IMR-90 (cell line): ENCODE measurements at regions not wholly inside any gene's neighbourhood (a gene's known extent, or its start where the extent isn't known, plus 50 kb on each side); places are given as distances from the start of the nearest gene placed in this dataset.

Experiments
- ATAC-seq: fragments of 200-7000 bp; cut with Tn5 transposase; 2 replicates; pipeline ENCODE4 v1.9.1; 2020; ENCODE audit warnings: low read depth, mild to moderate bottlenecking, moderate library complexity
- BruUV-seq: library from RNA; stranded (reverse); fragments of 400-500 nt; replicated peaks from 2 replicates; lab custom pipeline; 2021; lab: Mats Ljungman, UMichigan
- CTCF ChIA-PET: fragments of 300-600 bp; formaldehyde crosslinking; extraction: SDS; loops from one replicate; lab custom pipeline; 2021; ENCODE audit warnings: antibody characterized with exemption; lab: Yijun Ruan, JAX
- POLR2A ChIA-PET: fragments of 300-600 bp; sonication (Branson Sonifier 250); formaldehyde crosslinking; loops from one replicate; lab custom pipeline; 2022; ENCODE audit warnings: antibody characterized with exemption; ENCODE audit not compliant: unreplicated experiment; lab: Charles Lee
- DNase-seq: peaks from one replicate; pipeline ENCODE4 v3.0.0; 2013
- H2AFZ ChIP-seq: replicated peaks from 2 replicates; pipeline ENCODE3; 2013; ENCODE audit warnings: low read length, mild to moderate bottlenecking; ENCODE audit not compliant: poor library complexity
- H2AK5ac ChIP-seq: 2 replicates; pipeline ENCODE4 v1.6.1; 2013; ENCODE audit warnings: low read depth, low read length, inconsistent platforms
- H2AK9ac ChIP-seq: replicated peaks from 2 replicates; pipeline ENCODE3; 2013; ENCODE audit warnings: mild to moderate bottlenecking, low read depth, low read length, moderate library complexity; ENCODE audit not compliant: poor library complexity
- H2BK120ac ChIP-seq: 2 replicates; pipeline ENCODE4 v1.6.1; 2013; ENCODE audit warnings: low read depth, low read length, inconsistent platforms
- H2BK15ac ChIP-seq: 3 replicates; pipeline ENCODE4 v1.6.1; 2013; ENCODE audit warnings: low read depth, low read length, inconsistent platforms
- H2BK20ac ChIP-seq: 2 replicates; pipeline ENCODE4 v1.6.1; 2013; ENCODE audit warnings: low read depth, mild to moderate bottlenecking, inconsistent platforms, low read length, moderate library complexity
- H2BK5ac ChIP-seq: 2 replicates; pipeline ENCODE4 v1.6.1; 2013; ENCODE audit warnings: mild to moderate bottlenecking, low read depth, low read length, inconsistent platforms; ENCODE audit not compliant: poor library complexity, severe bottlenecking
- H3K14ac ChIP-seq: replicated peaks from 2 replicates; pipeline ENCODE4 v1.6.1; 2013; ENCODE audit warnings: low read depth, low read length, inconsistent platforms
- H3K18ac ChIP-seq: 2 replicates; pipeline ENCODE4 v1.6.1; 2013; ENCODE audit warnings: low read depth, low read length, control low read depth
- H3K23ac ChIP-seq: 2 replicates; pipeline ENCODE4 v1.6.1; 2013; ENCODE audit warnings: low read depth, low read length, inconsistent platforms
- H3K27ac ChIP-seq: 2 replicates; pipeline ENCODE4 v1.5.1; 2013; ENCODE audit warnings: mild to moderate bottlenecking, control low read depth, low read length; ENCODE audit not compliant: insufficient read depth
- H3K27me3 ChIP-seq: 2 replicates; pipeline ENCODE4 v1.6.1; 2013; ENCODE audit warnings: low read length; ENCODE audit not compliant: control insufficient read depth, insufficient read depth
- H3K36me3 ChIP-seq: 2 replicates; pipeline ENCODE4 v1.6.1; 2013; ENCODE audit warnings: low read length, mixed read lengths; ENCODE audit not compliant: control insufficient read depth, insufficient read depth
- H3K4ac ChIP-seq: 2 replicates; pipeline ENCODE4 v1.6.1; 2013; ENCODE audit warnings: low read depth, low read length, inconsistent platforms
- H3K4me1 ChIP-seq: 2 replicates; pipeline ENCODE4 v1.6.1; 2013; ENCODE audit warnings: low read length, mixed read lengths; ENCODE audit not compliant: control insufficient read depth, insufficient read depth
- H3K4me2 ChIP-seq: 2 replicates; pipeline ENCODE4 v1.6.1; 2013; ENCODE audit warnings: low read depth, mild to moderate bottlenecking, control low read depth, low read length, moderate library complexity
- H3K4me3 ChIP-seq: 2 replicates; pipeline ENCODE4 v1.5.1; 2013; ENCODE audit warnings: low read depth, mild to moderate bottlenecking, control low read depth, low read length, moderate library complexity; ENCODE audit not compliant: insufficient read depth
- H3K56ac ChIP-seq: 2 replicates; pipeline ENCODE4 v1.6.1; 2013; ENCODE audit warnings: low read length, inconsistent platforms; ENCODE audit not compliant: insufficient read depth; ENCODE audit errors: extremely low read depth
- H3K79me1 ChIP-seq, 2 experiments: 2 replicates each; pipeline ENCODE4 v1.6.1; 2013; ENCODE audit warnings: low read length in 2 of 2, inconsistent platforms in 1 of 2, low read depth in 1 of 2
- H3K9ac ChIP-seq: 2 replicates; pipeline ENCODE4 v1.6.1; 2013; ENCODE audit warnings: low read depth, low read length, control low read depth
- H3K9me1 ChIP-seq: 2 replicates; pipeline ENCODE4 v1.6.1; 2013; ENCODE audit warnings: low read length, inconsistent platforms; ENCODE audit not compliant: insufficient read depth
- H3K9me3 ChIP-seq: 2 replicates; pipeline ENCODE4 v1.6.1; 2013; ENCODE audit warnings: low read length; ENCODE audit not compliant: control insufficient read depth, insufficient read depth
- H4K20me1 ChIP-seq: 2 replicates; pipeline ENCODE4 v1.6.1; 2013; ENCODE audit warnings: low read length, inconsistent platforms; ENCODE audit not compliant: insufficient read depth
- H4K5ac ChIP-seq: 2 replicates; pipeline ENCODE4 v1.6.1; 2013; ENCODE audit warnings: mild to moderate bottlenecking, low read depth, low read length, control low read depth
- H4K8ac ChIP-seq, 2 experiments: 2 replicates each; pipeline ENCODE4 v1.6.1; 2013; ENCODE audit warnings: low read depth in 2 of 2, low read length in 2 of 2, control low read depth in 1 of 2, inconsistent platforms in 1 of 2
- H4K91ac ChIP-seq: 2 replicates; pipeline ENCODE4 v1.6.1; 2013; ENCODE audit warnings: low read depth, low read length, inconsistent platforms; ENCODE audit not compliant: insufficient read depth
- CHD1 ChIP-seq: IDR thresholded peaks from 2 replicates; pipeline ENCODE4 v1.6.1; 2012; ENCODE audit warnings: low read depth, low read length, improper control_type of control experiment
- MAZ ChIP-seq: IDR thresholded peaks from 2 replicates; pipeline ENCODE4 v1.6.1; 2012; ENCODE audit warnings: low read depth, mild to moderate bottlenecking, low read length, improper control_type of control experiment, moderate library complexity, borderline replicate concordance
- MXI1 ChIP-seq: IDR thresholded peaks from 2 replicates; pipeline ENCODE4 v1.6.1; 2012; ENCODE audit warnings: low read depth, mild to moderate bottlenecking, low read length, moderate library complexity, borderline replicate concordance
- POLR2A ChIP-seq: IDR thresholded peaks from 2 replicates; pipeline ENCODE4 v1.6.1; 2012; ENCODE audit warnings: mild to moderate bottlenecking, low read depth, low read length
- RAD21 ChIP-seq: IDR thresholded peaks from 2 replicates; pipeline ENCODE4 v1.6.1; 2012; ENCODE audit warnings: low read length, improper control_type of control experiment
- SMC3 ChIP-seq: fragments of 150-350 bp; IDR thresholded peaks from 2 replicates; pipeline ENCODE4 v1.6.1; 2016; ENCODE audit warnings: low read depth, mild to moderate bottlenecking, antibody characterized with exemption, low read length, moderate library complexity
- WGBS, 2 experiments: methylation state at CpG; one replicate each; pipeline versions ENCODE4 v1.1.5 to v1.1.7; 2013; ENCODE audit warnings: missing lambda C conversion rate in 2 of 2; ENCODE audit not compliant: insufficient read length in 1 of 2; ENCODE audit errors: extremely low coverage in 2 of 2; 5-methylcytosine and 5-hydroxymethylcytosine counted together
- dilution Hi-C: fragments of 300-500 bp; cut with HindIII; formaldehyde crosslinking; loops from one replicate; pipeline ENCODE4 v1.14.3; 2018; ENCODE audit warnings: low sequenced_read_pairs; ENCODE audit not compliant: unreplicated experiment
- in situ Hi-C: fragments of 300-500 bp; cut with MboI; formaldehyde crosslinking; loops from 3 replicates; pipeline ENCODE4 v1.14.3; 2019; ENCODE audit warnings: low sequenced_read_pairs, inconsistent platforms, mixed read lengths
- intact Hi-C: fragments of 100-400 bp; cut with micrococcal nuclease; formaldehyde crosslinking; loops from 2 replicates; pipeline ENCODE4 v1.10.0; 2022
- TF ChIP-seq, protein P1 (sequence below): fragments of 150-350 bp; IDR thresholded peaks from 2 replicates; pipeline ENCODE4 v1.6.1; 2016; ENCODE audit warnings: low read depth, mild to moderate bottlenecking, low read length, moderate library complexity, borderline replicate concordance

DNA sequence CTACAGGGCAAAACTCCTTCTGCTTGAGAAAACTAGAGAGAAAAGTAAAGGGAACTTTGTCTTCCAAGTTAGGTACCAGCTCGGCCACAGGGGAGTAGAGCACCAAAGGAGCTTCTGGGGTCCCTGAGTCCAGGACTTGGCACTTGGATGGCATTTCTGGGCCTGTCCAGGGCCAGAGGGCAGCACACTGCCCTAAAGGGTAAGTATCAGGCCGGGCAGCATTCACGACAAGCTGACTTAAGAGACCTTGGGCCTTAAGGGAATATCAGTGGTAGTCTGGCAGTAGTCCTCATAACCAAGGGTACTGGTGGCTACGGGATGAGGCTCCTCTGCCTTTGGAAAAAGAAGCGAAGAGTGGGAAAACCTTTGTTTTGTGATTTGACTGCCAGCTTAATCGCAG, 632.7 kb downstream of the KLHL13 start:
- H3K18ac ChIP-seq = no peak overlapping the region
- no peaks in the 10 kb centered on the region for H3K79me1 ChIP-seq
- no peak overlapping the region for H2AK5ac ChIP-seq
- no peaks in the 10 kb centered on the region for H4K20me1 ChIP-seq
- no peaks in the 10 kb centered on the region for H3K9me3 ChIP-seq
- no peak overlapping the region for H3K4me2 ChIP-seq
- in situ Hi-C loops = no loop called here
- intact Hi-C loops = no loop called here
- POLR2A ChIA-PET = no interaction called here
- H2BK120ac ChIP-seq = no peak overlapping the region
- dilution Hi-C loops = no loop called here
- BruUV-seq = no TSS peak
- no peaks in the 10 kb centered on the region for H3K27me3 ChIP-seq
- no peak overlapping the region for H3K4ac ChIP-seq
- H4K5ac ChIP-seq = no peak overlapping the region
- no peak overlapping the region for H2BK5ac ChIP-seq
- no peak for DNase-seq
- H3K4me3 ChIP-seq = no peak overlapping the region
- H2AFZ ChIP-seq = no peak overlapping the region
- no peak overlapping the region for H2BK20ac ChIP-seq
- no peaks in the 10 kb centered on the region for H3K4me1 ChIP-seq
- CTCF ChIA-PET = no interaction called here
- TF ChIP-seq MXI1 (no peak), CHD1 (no peak), SMC3 (no peak), POLR2A (no peak), RAD21 (no peak), MAZ (no peak)
- TF ChIP-seq, protein P1, sequence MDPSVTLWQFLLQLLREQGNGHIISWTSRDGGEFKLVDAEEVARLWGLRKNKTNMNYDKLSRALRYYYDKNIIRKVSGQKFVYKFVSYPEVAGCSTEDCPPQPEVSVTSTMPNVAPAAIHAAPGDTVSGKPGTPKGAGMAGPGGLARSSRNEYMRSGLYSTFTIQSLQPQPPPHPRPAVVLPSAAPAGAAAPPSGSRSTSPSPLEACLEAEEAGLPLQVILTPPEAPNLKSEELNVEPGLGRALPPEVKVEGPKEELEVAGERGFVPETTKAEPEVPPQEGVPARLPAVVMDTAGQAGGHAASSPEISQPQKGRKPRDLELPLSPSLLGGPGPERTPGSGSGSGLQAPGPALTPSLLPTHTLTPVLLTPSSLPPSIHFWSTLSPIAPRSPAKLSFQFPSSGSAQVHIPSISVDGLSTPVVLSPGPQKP = no peak
- H3K9me1 ChIP-seq = no peaks in the 10 kb centered on the region
- no peak overlapping the region for H3K27ac ChIP-seq
- no peak overlapping the region for H4K91ac ChIP-seq
- H2BK15ac ChIP-seq = no peak overlapping the region
- H3K9ac ChIP-seq = no peak overlapping the region
- no peak overlapping the region for H3K56ac ChIP-seq
- no peaks in the 10 kb centered on the region for H3K36me3 ChIP-seq
- H2AK9ac ChIP-seq = no peak overlapping the region
- no peak overlapping the region for H3K23ac ChIP-seq
- no peak for ATAC-seq
- no peak overlapping the region for H4K8ac ChIP-seq
- 10% methylated on average over 2 of the region's 6 CpGs; no CpG with 5 or more reads in 1 of the 2 experiments for WGBS, 2 experiments
- no peak overlapping the region for H3K14ac ChIP-seq
